ENCODE measurements at regions not wholly inside any gene's neighbourhood (a gene's known extent, or its start where the extent isn't known, plus 50 kb on each side); places are given as distances from the start of the nearest gene placed in this dataset.
A peak's percentile ranks its signal among the peaks of the same experiment; 100 is the strongest.
"Not testable (repeated sequence)": the region's sequence is repeated elsewhere in the genome, so short reads cannot be mapped to it uniquely, and the experiment has no call there.

DNA sequence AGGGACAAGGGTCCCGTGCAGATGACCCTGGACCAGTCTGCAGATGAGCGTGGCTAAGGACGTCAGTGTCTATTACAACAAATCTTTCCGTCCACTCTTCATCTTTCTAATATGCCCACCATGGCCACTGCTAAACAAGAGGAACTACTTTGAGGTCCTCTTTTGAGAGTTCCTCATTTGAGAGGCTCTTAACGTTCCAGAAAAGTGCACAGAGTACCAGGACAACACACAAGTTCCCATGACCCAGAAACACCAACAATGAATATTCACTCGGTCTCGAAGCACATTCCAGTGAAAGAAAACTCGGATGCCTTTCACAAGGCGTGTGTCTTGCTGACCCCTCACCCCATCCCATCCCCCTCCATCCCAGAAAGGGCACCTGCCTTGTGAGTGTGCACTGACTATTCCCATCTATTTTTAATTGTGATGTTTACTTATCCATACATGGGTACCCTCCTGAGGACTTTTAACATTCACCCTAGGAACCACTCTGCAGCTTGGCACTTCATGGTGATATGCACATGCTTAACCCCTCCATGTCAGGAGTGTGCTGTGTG, 157.0 kb downstream of the SHANK2 start:
- DNase-seq, result no peak

DNA sequence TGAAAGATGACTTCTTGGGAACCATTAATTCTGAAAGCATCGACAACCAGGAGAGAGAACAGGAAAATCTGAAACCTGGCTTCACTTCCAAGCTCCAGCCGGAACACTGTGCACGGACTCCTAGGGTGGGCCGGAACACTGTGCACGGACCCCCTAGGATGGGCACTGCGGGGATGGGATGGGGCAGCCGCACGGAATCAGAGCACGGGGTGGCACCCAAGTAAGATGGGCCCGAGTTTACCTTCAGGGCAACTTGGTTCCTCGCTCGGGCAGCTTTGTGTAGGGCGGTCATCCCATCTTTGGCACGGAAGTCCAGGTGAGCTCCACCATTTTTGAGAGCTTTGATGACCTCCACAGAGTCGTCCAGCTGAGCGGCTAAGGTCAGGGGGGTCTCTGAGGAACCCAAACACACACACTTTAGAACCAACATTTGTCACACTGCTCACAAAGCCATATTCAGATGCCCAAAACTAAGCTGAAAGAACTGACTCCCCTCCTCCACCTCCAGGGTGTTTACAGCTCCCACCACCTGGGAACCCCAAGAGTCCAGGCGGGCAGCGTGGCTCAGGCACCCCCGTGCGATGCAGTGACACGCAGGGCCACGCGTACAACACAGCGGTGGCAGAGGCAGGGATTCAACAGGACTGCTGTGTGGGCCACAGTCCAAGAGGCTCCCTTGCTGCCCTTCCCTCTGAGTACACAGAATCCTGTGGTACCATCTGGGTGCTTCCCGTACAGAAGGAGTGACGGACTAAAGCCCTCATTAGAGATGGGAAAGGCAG, 157.9 kb downstream of the SHANK2 start:
- DNase-seq, result no peak

DNA sequence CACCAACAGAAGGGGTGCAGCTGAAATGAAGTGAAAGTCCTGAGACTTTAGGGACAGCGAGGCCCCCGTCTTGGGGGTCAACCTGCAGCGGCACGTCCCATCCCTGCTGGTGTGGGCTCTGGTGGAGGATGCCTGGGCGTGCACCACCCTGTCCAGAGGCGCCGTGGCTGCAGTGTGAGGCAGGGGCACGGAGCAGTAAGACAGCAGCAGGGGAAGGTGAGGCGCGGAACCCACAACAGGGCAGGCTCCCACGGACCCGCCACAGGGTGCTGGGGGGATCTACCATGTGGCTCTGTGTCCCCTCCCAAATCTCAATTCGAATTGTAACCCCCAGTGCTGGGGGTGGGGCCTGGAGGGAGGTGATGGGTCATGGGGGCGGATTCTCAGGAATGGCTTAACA, 158.6 kb downstream of the SHANK2 start:
- no peak for DNase-seq

DNA sequence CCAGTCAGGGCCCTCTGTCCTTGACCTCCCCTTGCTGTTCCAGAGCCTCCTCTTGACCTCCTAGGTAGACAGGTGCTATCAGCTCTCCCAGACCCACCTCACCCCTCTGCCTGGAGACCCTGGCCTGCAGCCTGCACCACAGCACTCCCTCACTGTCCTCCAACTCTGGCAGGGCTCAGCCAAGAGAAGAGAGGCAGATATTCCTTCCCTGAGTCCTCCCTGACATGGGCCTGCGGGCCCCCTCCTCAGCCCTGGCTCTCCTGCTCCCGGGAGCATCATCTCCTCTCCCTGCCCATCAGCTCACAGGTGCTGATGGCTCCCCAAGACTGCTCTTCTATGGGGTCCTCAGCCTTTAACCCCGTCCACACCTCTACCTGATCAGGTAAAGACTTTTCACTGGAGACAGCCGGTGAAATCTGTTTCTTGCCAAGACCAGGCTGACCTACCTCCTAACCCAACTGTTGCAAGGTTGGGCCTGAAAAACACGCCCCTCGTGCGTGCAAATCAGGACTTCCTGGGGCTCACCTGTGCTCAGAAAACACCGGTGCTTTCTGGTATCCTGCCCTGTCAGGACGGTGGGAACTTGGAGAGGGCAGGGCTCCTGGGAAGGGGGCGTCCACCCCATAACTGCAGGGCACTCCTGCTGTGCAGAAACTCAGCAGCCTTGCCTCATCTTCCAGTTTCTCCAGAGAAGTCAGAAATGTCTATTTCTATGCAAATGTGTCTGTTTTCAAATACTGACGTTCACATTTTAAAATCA, 160.7 kb downstream of the SHANK2 start:
- no peak for DNase-seq

DNA sequence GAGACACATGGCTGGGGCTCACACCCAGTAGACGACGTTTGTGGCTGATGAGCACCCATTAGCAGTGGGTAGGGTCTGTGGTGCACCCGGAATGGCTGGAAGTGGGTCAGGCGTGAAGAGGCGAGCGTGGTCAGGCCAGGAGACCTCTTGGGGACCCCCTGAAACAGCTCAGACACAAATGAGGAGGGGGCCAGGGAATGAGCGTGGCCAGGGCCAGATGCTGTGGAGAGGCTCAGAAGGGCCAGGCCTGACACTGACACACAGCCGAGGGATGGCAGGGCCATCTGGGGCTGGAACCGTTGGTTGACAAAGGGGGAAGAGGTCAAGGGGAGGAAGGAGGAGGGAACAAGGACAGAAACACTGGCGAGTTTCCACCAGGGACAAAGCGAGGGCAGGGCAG, 162.8 kb downstream of the SHANK2 start:
- no peak for DNase-seq

DNA sequence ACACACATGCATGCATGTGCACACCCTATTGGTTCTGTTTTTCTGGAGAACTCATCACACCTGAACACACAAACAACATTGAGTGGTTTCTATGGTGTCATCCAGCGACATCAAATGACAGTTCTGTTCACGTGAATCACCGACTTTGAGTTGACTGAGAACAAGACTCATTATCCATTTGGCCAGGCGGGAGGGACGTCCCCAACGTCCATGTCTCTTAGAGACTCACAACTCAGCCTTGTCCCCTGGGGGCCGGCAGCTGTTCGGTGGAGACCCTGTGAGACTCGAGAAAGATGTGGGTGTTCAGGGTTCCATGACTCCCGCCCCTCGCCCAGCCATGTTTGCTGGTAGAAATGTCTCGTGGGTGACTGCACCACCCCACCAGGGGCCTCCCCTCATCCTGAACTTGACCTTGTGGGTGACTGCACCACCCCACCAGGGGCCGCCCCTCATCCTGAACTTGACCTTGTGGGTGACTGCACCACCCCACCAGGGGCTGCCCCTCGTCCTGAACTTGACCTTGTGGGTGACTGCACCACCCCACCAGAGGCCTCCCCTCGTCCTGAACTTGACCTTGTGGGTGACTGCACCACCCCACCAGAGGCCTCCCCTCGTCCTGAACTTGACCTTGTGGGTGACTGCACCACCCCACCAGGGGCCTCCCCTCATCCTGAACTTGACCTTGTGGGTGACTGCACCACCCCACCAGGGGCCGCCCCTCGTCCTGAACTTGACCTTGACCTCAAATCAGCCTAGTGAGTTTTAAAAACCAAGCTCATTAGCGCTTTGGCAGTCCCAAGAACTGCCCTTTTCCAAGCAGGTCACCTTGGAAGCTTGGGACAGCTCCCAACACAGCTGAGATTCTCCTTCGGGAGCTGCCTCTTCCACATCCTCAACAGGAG, 163.8 kb downstream of the SHANK2 start:
- not testable (repeated sequence) for DNase-seq

DNA sequence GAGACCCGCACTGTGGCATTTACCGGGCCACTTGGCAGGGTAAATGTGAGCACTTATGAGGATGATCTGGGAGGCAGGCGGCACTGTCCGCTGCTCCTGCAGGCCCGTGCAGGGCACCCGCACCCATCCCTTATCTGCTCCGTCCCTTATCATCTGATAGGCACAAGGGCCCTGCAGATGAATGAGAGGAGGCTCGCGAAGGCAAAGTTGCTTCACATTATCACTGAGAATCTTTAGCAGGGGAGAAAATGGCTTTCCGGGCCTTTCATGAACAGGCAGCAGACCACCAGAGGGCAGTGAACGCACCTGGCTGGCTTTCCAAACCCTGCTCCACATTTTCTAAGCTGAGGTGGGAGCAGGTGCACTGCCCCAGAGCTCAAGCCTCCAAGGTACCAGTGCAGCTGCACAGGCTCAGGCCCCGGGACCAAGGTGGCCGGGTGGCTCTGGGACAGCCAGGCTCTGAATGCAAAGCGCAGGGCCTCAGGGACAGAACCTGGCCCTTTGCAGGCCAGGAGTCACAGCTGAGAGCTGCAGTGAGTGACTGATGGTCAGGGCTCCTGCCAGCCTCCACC, 165.6 kb downstream of the SHANK2 start:
- peak; percentile 30 for DNase-seq

DNA sequence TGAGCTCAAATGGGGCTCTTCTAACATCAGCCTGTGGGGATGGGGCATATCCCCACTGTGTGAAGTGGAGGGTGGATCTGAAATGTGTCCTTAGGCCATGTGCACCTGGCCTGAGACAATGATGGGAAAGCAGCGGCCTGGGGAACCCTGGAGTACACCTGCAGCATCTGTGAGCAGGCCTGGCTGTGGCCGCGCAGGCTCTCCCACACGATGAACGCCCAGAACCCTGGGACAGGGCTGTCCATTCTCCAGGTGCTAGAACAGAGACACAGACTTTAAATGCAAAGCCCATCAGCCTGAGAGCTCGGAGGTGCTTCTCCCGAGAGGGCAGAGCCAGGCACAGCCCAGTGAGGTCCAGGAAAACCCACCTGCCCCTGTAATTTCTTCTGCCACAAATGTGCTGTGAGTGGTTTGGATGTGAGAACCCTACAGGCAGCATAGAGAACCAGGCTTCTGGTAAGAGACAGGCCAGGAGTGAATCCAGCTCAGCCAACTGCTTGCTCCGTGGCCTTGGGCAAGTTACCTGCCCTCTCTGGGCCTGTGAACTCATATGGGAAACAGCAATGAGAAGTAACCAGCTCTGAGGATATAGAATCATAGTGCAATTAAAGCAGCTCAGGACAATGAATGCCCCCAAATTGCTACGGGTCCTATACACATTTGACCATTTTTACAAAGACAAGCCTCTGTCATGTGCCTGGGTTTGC, 167.9 kb downstream of the SHANK2 start:
- DNase-seq, result no peak

DNA sequence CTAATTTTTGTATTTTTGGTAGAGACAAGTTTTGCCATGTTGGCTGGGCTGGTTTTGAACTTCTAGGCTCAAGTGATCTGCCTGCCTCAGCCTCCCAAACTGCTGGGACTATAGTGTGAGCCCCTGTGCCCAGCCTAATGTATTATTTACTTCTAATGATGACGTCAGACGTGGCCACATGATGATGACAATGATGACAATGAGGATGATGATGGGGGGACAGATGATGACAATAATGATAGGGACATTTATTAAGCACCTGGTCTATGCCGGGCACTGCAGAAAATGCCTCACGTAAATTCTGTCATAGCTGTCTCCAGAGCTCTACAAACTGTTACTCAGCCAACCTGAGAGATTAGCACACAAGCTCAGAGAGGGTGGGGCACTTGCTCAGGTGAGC, 169.3 kb downstream of the SHANK2 start:
- no peak for DNase-seq

DNA sequence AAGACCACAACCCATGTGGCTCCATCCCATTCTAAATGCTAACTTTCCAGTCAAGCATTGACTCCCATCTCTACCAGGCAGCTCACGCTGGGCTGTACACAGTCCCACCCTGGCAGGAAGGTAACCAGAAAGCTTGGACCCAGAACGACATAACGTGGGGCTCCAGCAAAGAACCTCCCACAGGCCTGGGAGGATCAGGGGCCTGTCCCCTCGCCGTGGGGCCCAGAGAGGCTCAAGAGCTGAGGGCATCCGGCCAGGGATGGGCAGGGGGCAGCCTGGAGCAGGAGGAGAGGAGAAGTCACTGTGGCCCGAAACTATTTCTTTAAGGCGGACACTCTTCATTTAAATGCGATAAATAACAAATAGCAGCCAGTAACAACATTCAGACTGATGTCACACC, 169.9 kb downstream of the SHANK2 start:
- DNase-seq, result no peak

DNA sequence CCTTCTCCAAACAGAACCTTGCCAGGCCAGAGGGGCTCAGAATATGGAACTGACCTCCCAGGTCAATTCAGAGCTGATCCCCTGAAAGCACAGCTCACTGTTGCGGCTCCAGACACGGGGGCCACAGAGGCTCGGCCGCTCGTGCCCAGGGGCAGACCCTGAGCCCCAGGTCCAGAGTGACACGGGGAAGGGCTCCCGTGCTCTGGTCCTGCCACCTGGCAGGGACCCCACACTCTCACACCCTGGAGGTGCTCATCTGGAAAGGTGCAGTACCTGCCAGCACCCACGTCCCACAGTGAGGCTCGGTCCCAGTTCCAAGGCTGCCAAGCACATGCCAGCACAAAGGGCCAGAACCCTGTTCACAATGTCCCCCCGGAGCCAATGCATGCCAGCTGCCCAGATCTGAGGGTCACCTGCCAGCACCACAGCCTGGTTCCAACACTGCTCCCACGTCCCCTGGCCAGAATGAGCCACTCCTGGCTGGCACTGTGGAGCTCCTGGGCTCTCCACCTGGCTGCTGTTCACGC, 170.6 kb downstream of the SHANK2 start:
- DNase-seq, result no peak

DNA sequence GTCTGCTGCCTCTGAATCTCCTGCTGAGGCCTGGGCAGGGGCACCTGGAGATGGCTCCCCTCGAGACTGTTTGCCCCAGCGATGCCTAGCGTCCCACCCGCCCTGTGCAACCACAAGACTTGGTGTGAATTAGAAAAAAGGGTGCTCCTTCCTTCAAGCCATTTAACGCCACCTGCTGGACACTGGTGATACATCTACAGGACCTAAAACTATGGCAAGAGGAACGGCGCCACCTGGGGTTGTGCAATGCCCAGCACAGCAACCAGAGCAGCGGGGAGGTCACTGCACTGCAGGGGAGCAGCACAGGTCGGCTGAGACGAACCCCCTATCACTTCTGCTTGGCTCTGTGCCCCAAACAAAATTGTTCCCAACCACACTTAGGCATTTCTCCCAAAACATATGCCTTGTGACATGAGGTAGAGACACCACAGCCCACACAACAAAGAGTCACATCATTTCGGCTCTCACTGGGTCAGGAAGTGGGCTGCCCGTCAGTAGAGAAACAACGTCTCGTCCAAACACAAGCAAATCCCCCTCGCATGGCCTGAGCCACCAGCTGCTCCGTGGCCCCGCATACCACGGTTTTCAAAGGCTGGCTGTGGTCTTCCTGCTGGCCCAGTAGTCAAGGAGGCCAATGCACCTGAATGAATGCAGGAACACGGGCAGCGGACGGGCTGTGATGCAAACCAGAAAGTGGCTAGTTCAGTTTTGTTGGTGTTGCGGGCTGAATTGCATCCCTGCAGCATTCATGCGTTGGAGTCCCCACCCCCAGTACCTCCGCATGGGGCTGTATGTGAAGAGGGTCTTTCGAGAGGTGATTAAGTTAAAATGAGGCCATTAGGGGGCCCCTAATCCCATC, 171.9 kb downstream of the SHANK2 start:
- peak; percentile 89 for DNase-seq

DNA sequence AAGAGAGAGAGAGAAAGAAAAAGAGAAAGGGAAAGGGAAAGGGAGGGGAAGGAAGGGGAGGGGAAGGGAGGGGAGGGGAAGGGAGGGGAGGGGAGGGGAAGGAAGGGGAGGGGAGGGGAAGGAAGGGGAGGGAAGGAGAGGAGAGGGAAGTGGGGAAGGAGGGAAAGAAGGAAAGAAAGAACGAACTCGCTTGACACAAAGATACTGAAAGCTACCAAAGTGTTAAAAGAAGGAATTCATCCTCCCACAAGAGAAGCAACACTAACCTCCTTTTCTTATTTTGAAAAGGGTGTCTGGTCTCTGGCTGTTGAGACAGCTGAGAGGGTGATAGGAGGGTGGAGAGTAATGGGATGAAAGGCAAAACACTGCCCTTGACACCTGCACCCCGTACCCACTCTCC, 172.6 kb downstream of the SHANK2 start:
- no peak for DNase-seq

DNA sequence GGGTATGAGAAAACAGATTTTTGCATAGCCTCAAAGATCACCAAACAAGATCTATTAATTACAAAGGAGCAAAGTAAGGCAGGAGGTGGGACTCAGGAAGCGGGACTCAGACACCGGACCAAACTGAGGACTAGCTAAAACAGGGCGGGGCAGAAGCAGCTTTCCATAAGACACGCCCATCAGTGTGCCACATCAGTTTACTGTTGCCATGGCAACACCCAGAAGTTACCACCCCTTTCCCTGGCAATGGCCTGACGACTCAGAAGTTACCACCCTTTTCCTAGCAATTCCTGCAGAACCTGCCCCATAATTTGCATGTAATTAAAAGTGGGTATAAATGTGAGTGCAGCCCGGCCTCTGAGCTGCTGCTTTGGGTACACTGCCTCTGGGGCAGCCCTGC, 173.9 kb downstream of the SHANK2 start:
- peak; percentile 44 for DNase-seq

DNA sequence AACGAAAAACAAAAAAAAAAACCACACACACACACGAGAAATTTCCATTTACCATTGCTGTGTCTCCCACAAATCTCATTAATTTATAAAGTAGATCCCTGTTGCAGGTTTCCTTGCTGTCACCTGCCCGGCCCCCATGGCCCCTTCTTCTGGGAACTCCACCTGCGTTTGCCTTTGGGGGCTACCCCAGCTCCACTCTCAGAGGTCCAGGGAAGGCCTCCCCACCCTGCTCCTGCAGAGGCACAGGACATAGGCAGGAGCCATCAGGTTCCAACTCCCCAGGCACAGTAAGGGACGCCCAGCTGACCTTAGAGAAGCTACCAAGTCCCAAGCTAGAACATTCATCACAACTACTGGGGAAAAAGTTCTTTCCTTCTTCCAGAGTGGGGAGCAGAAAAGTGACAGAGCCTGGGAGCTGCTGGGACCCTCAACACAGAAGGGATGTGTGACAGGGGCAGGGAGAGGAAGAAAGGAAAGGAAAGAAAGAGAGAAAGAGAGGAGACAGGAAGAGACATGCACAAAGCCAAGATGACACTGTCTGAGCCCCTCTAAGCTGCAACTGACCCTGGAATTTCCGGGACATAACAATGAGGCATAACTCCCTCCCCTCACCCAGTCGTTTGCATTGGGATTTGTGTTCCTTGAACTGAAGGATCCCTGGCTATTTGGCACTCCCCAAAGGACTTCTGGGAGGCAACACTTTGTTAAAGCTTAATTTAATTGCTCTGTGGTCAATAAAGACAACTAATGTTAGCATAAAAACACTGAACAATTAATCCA, 175.7 kb downstream of the SHANK2 start:
- no peak for DNase-seq

DNA sequence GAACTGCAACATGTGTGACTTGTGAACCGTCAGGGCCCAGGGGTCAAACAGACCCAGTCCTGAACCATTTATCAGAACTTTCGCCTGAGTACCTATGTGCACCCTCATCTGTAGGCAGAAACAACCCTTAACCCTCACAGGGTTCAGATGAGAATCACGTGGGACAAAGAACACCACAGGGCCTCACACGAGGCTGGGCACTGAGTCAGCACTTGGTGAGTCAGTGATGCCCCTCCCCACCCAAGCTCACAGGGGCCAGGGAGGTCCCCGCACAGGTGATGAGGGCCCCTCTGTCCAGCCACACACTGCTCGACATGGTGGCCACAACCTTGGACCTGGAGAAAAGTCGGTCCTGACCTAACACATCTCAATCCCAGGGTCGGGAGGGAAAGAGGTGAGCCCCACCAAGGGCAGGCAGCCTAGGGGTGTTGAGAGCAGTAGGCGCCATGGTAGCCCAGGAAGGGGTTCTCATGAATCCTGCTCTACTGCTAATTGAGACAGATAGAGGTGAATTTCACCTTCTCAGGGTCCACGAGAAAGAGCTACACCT, 176.4 kb downstream of the SHANK2 start:
- DNase-seq, result no peak

DNA sequence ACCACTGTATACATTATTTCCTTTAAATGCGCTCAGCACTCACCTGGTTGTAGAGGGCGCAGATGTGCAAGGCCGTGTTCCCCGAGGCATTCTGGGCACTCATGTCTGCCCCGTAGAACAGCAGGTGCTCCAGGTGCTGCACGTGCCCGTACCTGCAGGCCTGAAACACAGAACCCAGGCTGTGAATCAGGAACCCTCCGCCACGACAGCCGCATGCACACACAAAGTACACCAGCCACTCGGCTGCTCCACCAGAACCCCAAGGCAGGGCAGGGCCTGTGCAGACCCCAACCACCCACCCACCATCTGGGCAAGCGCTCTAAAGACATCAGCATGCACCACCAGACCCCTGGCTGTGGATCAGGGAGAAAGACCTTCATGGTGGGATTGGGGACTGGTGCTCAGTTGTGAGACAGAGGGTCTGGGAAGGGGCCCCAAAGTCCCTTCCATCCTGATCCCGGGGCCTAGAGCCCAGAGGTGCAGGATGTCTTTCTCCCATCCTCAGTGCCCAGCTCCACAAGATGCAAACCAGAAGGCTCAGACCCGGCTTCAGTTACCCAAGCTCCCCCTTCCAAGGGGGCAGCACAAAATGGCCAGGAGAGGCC, 177.2 kb downstream of the SHANK2 start:
- DNase-seq, result no peak

DNA sequence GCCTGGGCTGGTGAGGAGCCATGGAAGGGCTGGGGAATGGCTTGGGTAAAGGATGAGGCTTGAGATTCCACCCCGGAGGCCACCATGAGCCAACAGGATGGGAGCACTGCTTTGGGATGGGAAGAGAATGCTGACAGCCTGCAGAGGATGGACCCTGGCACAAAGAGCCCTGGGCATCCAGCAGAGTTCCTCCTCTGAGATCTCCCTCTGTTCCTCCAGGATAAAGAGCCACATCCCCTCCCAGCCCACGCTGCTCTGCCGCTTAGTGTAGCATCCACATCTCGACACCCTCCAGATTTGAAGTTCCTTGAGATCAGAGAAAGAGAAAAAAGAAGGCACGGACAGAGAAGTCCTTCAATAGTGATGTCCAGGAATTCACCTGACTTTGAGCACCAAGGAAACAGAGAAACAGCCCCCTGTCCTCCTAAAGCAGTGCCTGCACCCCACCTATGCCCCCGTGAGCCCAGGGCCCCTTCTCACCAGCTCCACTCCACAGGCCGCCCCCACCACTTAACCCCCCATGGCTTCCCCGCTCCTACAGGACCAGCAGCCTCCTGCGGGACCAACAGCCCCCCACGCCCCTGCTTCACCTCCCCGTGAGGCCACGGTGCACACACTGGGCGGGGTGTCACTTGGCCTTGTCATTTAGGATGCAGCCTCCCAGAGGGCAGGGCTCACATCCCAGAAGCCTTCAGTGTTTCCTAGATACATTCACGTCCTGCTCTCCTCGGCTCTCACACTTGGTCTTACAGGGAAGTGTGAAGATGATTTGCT, 180.5 kb downstream of the SHANK2 start:
- DNase-seq, result no peak

Data from hematopoietic multipotent progenitor cell treated with erythropoietin and hydrocortisone succinate and interleukin-3 and kit ligand, for 6 days (in vitro differentiated cells).